ENCODE measurements at regions not wholly inside any gene's neighbourhood (a gene's known extent, or its start where the extent isn't known, plus 50 kb on each side); places are given as distances from the start of the nearest gene placed in this dataset.

DNA sequence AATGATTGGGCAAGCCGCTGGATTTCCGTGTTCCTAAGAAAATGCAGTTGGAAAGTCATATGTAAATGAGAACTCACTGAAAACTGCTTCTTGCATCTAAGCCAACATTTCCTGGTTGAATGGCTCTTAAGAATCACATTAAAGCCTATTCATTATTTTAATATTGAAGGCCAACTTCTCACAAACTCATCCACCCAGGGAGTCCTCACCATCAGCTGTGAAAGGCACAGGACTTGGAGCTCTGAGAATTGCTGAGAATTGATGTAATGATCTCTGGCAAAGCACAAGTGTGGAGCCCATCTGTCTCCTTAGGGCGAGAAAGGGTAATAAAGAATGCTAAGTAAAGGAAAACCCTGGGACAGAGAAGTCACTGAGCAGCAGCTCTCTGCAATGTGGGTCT lies 55.9 kb upstream of the APCDD1 start:
- Histone ChIP-seq H2AFZ (ENCODE audit: low read length) (no peak overlapping the region), H3K79me2 (ENCODE audit: insufficient read depth, low read length) (no peaks in the 10 kb centered on the region), H3K4me3 (ENCODE audit: low read length, poor library complexity, severe bottlenecking) (no peak overlapping the region), H3K27me3 (ENCODE audit: insufficient read depth, low read length, poor library complexity, severe bottlenecking) (no peaks in the 10 kb centered on the region), H3K36me3 (ENCODE audit: insufficient read depth, low read length) (no peaks in the 10 kb centered on the region), H3F3A (ENCODE audit: low read depth) (no peaks in the 10 kb centered on the region), H3K9ac (ENCODE audit: low read depth, low read length, poor library complexity, severe bottlenecking) (no peak overlapping the region), H4K20me1 (ENCODE audit: insufficient read depth, low read length, poor library complexity, severe bottlenecking) (no peaks in the 10 kb centered on the region), H3K4me2 (ENCODE audit: low read depth, low read length, poor library complexity, severe bottlenecking) (no peak overlapping the region), H3K9me2 (replicated peaks; ENCODE audit: low read depth, low read length) (no peaks in the 10 kb centered on the region), H3K9me3 (ENCODE audit: insufficient read depth, low read depth, low read length) (no peaks in the 10 kb centered on the region), H3K4me1 (ENCODE audit: insufficient read depth, low read length, poor library complexity, severe bottlenecking) (no peaks in the 10 kb centered on the region)
- TF ChIP-seq, protein P1, sequence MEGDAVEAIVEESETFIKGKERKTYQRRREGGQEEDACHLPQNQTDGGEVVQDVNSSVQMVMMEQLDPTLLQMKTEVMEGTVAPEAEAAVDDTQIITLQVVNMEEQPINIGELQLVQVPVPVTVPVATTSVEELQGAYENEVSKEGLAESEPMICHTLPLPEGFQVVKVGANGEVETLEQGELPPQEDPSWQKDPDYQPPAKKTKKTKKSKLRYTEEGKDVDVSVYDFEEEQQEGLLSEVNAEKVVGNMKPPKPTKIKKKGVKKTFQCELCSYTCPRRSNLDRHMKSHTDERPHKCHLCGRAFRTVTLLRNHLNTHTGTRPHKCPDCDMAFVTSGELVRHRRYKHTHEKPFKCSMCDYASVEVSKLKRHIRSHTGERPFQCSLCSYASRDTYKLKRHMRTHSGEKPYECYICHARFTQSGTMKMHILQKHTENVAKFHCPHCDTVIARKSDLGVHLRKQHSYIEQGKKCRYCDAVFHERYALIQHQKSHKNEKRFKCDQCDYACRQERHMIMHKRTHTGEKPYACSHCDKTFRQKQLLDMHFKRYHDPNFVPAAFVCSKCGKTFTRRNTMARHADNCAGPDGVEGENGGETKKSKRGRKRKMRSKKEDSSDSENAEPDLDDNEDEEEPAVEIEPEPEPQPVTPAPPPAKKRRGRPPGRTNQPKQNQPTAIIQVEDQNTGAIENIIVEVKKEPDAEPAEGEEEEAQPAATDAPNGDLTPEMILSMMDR (conservative IDR thresholded peaks at IDR 0.05; ENCODE audit: low read length) = no peak
- no peak for TF ChIP-seq EZH2phosphoT487 (IDR thresholded peaks at IDR 0.05; ENCODE audit: borderline replicate concordance)

DNA sequence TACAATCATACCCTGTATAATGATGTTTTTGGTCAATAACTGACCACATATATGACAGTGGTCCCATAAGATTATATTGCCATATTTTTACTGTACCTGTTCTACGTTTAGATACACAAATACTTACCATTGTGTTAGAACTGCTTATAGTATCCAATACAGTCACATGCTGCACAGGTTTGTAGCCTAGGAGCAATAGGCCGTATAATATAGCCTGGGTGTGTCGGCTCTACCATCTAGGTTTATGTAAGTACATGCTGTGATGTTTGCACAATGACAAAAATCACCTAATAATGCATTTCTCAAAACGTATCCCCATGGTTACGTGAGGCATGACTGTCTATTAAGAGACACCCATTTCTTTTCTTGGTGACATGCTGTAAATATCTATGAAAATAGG lies 55.0 kb upstream of the APCDD1 start:
- H3K9ac ChIP-seq (ENCODE audit: low read depth, low read length, poor library complexity, severe bottlenecking) = no peak overlapping the region
- no peaks in the 10 kb centered on the region for H3K36me3 ChIP-seq (ENCODE audit: insufficient read depth, low read length)
- no peak overlapping the region for H2AFZ ChIP-seq (ENCODE audit: low read length)
- H3K9me3 ChIP-seq (ENCODE audit: insufficient read depth, low read depth, low read length) = no peaks in the 10 kb centered on the region
- H3K4me3 ChIP-seq (ENCODE audit: low read length, poor library complexity, severe bottlenecking) = no peak overlapping the region
- H3F3A ChIP-seq (ENCODE audit: low read depth) = no peaks in the 10 kb centered on the region
- H3K4me1 ChIP-seq (ENCODE audit: insufficient read depth, low read length, poor library complexity, severe bottlenecking) = no peaks in the 10 kb centered on the region
- H4K20me1 ChIP-seq (ENCODE audit: insufficient read depth, low read length, poor library complexity, severe bottlenecking) = no peaks in the 10 kb centered on the region
- H3K4me2 ChIP-seq (ENCODE audit: low read depth, low read length, poor library complexity, severe bottlenecking) = no peak overlapping the region
- no peaks in the 10 kb centered on the region for H3K79me2 ChIP-seq (ENCODE audit: insufficient read depth, low read length)
- no peaks in the 10 kb centered on the region for H3K27me3 ChIP-seq (ENCODE audit: insufficient read depth, low read length, poor library complexity, severe bottlenecking)
- no peak for TF ChIP-seq EZH2phosphoT487 (IDR thresholded peaks at IDR 0.05; ENCODE audit: borderline replicate concordance)
- TF ChIP-seq, protein P1 (conservative IDR thresholded peaks at IDR 0.05; ENCODE audit: low read length) = no peak
- no peaks in the 10 kb centered on the region for H3K9me2 ChIP-seq (replicated peaks; ENCODE audit: low read depth, low read length)

DNA sequence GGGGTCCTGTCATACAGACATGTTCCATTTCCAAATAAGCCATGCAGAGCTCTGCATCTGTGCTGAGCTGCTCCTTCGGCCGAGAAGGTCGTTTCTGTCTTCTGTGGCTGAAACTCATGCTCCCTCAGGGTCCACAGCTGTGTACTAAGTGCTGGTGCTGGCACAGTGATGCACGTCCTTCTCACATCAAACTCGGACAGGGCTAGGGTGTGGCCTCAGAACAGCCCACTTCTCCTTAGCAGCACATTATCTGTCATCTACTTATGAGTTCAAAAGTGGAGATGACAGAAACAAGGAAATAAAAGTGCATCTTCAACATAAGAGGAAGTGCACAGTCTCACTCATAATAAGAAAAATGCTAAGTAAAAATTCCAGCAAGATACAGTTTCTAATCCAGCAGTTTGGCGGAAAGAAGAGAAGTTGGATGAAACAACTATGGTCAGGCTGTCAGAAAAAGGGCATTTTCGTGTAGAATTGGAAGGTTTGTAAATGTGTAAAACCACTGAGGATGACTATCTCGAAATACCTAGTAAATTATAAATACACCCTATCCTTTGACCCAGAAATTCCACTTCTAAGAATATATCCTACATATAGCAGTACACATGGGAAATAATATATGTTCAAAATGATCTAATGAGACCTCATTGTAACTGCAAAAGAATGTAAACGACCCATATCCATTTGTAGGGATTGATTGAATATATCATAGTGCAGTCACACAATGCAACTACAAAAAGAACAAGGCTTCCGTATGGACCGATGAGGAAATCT lies 53.7 kb upstream of the APCDD1 start:
- Histone ChIP-seq H3K36me3 (ENCODE audit: insufficient read depth, low read length) (no peaks in the 10 kb centered on the region), H3F3A (ENCODE audit: low read depth) (no peaks in the 10 kb centered on the region), H3K4me1 (ENCODE audit: insufficient read depth, low read length, poor library complexity, severe bottlenecking) (no peaks in the 10 kb centered on the region), H3K4me2 (ENCODE audit: low read depth, low read length, poor library complexity, severe bottlenecking) (no peak overlapping the region), H3K27me3 (ENCODE audit: insufficient read depth, low read length, poor library complexity, severe bottlenecking) (no peaks in the 10 kb centered on the region), H4K20me1 (ENCODE audit: insufficient read depth, low read length, poor library complexity, severe bottlenecking) (no peaks in the 10 kb centered on the region), H3K79me2 (ENCODE audit: insufficient read depth, low read length) (no peaks in the 10 kb centered on the region), H3K9me2 (replicated peaks; ENCODE audit: low read depth, low read length) (no peaks in the 10 kb centered on the region), H3K9me3 (ENCODE audit: insufficient read depth, low read depth, low read length) (no peaks in the 10 kb centered on the region), H3K4me3 (ENCODE audit: low read length, poor library complexity, severe bottlenecking) (no peak overlapping the region), H3K9ac (ENCODE audit: low read depth, low read length, poor library complexity, severe bottlenecking) (no peak overlapping the region), H2AFZ (ENCODE audit: low read length) (no peak overlapping the region)
- TF ChIP-seq, protein P1 (conservative IDR thresholded peaks at IDR 0.05; ENCODE audit: low read length) = no peak
- no peak for TF ChIP-seq EZH2phosphoT487 (IDR thresholded peaks at IDR 0.05; ENCODE audit: borderline replicate concordance)
